SU-DHL-6 (cell line): ENCODE measurements at regions not wholly inside any gene's neighbourhood (a gene's known extent, or its start where the extent isn't known, plus 50 kb on each side); places are given as distances from the start of the nearest gene placed in this dataset.

Source experiments
- CTCF ChIP-seq: fragments of 200-600 bp; sonication (generic); IDR thresholded peaks from one replicate; pipeline ENCODE4 v1.5.1; 2017; ENCODE audit warnings: antibody characterized with exemption, mild to moderate bottlenecking, low read length, moderate library complexity; ENCODE audit not compliant: insufficient read depth, poor library complexity, severe bottlenecking
- EZH2phosphoT487 ChIP-seq: fragments of 200-600 bp; sonication (generic), shearing (Covaris generic); conservative IDR thresholded peaks from 2 replicates; pipeline ENCODE4 v1.6.1; 2018; ENCODE audit warnings: mild to moderate bottlenecking, antibody characterized with exemption, low read length, moderate library complexity, mixed read lengths

- no peak for TF ChIP-seq CTCF
- TF ChIP-seq EZH2phosphoT487: no peak
These were observed 215.6 kb downstream of the HAUS1 start for GRCh38 chr18:46319783-46320182.
